NCI-H510A (cell line): ENCODE measurements at regions not wholly inside any gene's neighbourhood (a gene's known extent, or its start where the extent isn't known, plus 50 kb on each side); places are given as distances from the start of the nearest gene placed in this dataset.

Source experiments
- DNase-seq: peaks from one replicate; lab custom pipeline; 2025; lab: John Stamatoyannopoulos, UW

DNA sequence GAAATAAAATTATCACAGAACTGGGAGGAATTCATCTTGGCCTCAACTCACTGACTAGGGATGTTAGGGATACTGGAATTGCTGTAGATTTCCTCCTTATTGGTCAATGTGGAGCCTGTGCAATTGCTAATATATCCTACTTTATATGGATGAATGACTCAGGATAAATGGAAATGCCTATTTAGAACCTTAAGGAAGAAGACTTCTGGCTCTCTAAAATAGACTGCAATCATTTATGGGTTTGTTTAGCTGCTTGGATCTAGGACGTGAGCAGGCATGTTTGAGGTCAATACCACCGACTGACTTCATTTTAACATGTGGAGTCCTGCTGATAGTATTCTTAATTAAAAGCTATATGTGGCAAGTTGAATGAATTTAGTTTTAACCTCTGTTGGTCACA is 1040.1 kb upstream of the LRRN3 start:
- DNase-seq = no peak

DNA sequence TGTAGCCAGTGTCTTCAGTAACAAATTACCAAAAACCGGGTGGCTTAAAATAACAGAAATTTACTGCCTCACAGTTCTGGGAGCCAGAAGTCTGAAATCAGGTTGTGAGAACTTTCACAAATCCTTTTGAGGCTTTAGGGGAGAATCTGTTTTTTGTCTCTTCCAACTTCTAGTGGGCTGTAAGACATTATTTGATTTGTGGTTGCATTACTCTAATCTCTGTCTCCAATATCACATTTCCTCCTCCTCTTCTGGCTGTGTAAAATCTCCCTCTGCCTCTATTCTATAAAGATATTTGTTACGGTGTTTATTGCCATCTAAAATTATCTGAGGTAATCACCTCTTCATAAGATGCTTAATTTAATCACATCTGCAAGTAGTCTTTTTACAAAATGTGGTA is 1039.6 kb upstream of the LRRN3 start:
- DNase-seq = no peak

DNA sequence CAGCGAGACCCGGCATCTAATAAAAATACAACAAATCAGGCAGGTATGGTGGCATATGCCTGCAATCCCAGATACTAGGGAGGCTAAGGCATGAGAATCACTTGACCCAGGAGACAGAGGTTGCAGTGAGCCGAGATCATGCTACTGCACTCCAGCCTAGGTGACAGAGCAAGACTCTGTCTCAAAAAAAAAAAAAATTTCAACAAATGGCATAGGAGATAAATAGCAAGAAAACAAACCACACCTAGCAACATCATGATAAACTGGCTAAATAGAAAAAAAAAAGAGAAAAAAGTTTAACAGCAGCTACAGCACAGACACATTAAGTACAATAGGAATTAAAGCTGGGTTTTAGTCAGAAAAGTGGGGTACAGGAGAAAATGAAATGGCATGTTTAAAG is 1034.6 kb upstream of the LRRN3 start:
- no peak for DNase-seq

DNA sequence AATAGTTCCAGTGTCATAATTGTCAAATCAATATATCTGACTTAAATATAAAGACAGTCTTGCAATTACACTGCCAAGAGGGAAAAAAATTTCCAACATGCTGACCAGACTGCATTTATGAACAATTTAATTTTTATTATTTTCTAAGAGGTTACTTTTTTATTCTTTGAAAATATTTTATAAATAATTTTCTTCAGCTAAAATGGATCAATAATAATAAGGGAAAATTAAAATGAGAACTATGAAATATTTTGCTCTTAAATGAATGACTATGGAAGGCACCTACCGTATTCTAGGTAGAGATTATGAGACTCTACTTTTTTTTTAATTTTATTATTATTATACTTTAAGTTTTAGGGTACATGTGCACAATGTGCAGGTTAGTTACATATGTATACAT is 1032.5 kb upstream of the LRRN3 start:
- no peak for DNase-seq

DNA sequence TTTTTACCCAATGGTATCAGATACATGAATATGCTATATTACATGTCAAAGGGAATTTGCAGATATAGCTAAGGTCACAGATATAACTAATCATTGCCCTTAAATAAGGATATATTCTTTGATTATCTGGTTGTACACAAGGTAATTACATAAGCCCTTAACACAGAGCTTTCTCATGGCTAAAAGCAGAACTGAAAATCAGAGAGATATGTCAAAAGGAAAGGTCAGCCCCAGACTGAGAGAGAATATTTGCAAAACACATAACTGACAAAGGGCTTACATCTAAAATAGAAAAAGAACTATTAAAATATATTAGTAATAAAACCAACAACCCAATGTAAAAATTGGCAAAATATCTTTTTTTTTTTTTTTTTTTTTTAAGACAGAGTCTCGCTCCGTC is 1029.5 kb upstream of the LRRN3 start:
- DNase-seq = no peak

DNA sequence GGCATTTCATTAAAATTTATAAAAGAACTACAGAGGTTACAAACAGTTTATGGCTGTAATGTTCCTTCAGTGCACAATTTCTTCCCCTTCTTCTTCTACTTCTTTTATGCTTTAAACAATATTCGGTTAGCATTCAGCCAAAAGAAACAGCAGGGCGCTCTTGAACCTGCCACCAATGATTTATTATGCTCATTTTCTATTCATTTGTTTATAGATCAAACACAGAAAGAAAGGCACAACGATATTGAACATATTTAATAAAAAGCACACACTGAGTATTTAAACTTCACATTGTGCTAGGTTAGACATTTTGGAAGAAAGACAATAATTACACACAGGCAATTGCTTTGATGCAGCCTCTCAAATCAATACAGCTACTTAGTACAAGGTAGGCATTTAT is 1025.8 kb upstream of the LRRN3 start:
- DNase-seq = no peak

DNA sequence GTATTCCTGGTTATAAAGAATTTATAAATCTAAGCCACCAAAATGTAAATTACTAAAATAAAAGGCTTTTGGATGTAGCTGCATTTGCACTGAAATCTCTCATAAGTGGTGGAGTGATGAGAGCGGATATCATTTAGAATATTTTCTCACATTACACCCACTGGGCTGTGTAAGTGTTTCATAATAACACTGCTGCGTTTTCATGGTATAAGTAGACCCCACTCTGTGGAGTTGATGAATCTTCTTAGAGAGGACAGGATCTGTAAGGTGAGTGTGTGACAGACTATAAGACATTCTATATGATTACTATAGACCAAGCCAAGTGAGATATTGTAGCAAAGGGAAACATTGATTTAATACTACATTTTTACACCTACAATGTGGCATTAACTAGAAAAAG is 1024.1 kb upstream of the LRRN3 start:
- DNase-seq = no peak

DNA sequence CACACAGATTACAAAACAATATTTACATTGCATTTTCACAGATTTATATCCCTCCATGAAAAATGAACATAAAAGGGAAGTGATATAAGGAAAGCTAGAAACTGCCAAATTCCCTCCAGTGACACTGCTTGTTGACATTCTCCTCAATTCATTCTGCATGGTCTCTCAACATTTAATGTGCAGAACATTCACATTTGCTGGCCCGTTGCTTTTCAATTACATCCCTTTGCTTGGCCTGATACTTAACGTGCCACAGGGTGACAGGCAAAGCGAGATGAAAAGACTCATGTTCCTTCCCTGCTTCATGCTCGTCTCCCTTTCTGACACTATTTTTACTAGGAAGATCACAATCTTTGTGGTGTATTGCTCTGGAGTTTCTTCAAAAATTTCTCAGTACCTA is 1019.7 kb upstream of the LRRN3 start:
- no peak for DNase-seq

DNA sequence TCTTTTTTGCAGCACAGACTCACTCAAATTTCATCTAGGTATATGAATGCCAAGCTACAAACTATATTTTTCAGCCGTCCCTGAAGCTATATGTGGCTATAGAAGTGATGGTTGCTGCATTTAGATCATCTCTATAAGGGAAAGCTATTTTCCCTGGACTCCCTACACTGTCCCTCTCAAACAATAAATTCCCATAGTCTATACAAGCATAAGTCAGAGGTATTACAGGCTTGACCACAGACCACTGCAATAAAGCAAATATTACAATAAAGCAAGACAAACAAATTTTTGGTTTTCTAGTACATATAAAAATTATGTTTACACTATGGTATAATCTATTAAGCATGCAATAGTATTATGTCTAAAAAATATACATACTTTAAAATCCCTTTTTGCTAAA is 1015.5 kb upstream of the LRRN3 start:
- no peak for DNase-seq

DNA sequence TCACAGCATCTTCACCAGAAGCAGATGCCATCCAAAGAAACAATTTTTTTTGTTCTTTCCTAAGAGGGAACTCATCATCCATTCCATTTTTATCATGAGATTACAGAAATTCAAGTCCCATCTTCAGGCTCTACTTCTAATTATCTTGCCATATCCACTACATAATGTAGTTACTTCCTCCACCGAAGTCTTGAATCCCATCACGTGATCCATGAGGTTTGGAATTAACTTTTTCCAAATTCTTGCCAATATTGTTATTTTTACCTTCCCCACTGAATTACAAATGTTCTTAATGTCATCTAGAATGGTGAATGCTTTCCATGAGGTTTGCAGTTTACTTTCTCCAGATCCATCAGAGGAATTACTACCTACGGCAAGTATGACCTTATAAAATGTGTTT is 1014.7 kb upstream of the LRRN3 start:
- DNase-seq = no peak

DNA sequence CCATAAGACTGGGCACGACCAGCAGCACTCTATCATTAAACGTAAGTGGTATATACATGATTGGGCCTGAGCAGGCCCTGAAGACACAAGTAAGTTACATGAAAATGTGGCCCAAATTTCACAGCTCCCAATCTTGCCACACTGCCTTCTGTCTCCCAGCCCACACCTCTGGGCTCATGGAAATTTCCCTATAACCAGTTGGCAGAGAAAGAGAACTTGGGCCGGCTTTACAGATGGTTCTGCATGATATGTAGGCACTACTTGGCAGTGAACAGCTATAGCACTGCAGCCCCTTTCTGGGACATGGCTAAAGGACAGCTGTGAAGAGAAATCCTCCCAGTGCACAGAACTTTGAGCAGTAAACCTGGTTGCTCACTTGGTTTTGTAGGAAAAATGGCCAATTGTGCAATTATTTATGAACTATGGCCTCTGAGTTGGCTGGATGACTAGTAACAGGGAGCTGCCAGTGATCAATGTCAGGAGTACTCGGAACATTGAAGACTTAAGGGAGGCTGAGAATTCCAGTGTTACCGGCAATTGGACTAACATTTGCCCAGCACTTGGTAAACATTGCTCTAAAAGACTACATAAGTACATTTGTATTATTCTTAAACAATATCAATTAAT is 1006.6 kb upstream of the LRRN3 start:
- no peak for DNase-seq

DNA sequence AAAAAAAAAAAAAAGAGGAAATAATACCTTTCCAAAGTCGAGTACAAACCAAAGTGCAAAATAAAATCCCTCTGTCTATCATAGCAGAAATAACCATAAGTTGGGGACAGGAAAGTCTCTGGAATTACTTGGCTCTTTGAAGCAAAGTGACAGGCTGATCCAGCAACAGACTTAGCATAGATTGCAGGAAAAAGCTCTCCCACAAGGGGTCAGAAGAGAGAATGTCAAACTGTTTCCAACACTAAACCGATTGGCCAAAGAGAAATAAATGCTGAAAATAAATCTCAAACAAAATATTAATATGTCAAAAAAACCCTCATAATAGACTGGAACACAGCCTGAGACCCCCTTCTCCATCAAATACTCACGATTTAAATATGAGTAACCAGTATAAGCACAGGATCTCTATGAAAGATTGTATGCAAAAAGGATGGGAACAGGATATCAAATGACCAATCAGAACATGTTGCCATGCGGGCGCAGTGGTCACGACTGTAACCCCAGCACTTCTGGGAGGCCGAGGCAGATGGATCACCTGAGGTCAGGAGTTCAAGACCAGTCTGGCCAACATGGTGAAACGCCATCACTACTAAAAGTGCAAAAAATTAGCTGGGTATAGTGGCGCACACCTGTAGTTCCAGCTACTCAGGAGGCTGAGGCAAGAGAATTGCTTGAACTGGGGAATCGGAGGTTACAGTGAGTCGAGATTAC is 1000.7 kb upstream of the LRRN3 start:
- DNase-seq = no peak

DNA sequence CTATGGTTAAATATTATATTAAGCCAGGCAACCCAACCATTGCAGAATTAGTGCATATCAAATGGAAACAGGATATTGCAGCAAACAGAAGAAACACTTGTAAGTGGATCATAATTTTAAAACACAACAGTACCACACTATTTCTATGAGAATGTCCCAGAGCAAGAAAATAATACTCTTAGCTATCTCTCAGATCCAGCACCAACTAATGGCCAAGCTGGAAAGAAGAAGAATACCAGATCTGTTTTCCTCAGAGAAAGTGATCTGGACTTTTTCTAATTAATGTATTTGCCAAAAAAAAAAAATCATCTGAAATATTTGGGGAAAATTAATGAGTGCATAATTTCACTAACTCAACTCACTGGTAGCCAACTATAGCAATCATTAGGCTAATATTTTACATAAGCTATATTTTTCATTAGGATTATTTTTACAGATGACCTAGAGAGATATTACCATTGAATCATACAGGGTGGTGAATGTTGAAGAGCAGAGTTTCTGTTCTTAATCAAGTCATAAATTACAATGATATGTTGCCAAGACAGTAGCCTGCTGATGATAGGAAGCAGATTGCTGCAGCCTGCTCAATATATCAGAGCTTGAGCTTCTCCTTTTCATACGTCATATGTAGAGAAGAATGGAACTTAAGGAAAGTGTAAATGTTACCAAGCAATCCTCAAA is 995.4 kb upstream of the LRRN3 start:
- no peak for DNase-seq

DNA sequence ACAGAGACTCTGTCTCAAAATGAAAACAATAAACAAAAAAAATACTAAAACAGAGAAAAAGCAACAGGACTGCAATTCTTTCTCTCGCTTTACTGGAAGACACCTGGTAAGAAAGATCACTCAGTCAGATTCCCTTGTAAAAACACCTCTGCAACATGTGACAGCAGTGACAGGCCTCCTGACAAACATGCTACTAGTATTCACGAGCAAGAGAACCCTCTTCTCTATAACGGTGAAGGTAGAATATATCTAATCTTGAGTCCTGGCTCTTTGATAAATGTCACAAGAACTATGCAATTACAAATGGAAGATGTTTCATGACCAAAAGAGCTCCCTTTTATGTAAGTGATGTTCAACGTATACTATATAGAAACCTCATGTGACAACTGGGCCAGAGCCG is 986.7 kb upstream of the LRRN3 start:
- DNase-seq = no peak

DNA sequence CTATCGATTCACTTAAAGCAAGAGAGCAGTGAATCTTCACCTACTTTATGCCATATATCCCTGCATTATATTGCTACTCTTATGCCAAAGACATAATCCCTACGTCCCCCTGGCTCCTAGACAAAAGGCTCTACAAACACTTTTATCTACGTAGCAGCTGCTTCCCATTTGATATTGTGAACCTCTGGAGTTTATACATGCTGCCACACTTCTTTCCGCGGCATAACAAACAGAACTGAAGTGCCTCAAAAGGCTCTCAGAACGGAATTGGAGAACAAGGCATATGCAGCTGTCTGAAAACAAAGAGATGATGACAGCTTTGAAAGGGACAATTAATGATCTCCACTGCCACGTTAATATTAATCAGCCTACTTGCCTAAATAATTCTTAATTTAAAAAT is 985.6 kb upstream of the LRRN3 start:
- peak; percentile 77 for DNase-seq

DNA sequence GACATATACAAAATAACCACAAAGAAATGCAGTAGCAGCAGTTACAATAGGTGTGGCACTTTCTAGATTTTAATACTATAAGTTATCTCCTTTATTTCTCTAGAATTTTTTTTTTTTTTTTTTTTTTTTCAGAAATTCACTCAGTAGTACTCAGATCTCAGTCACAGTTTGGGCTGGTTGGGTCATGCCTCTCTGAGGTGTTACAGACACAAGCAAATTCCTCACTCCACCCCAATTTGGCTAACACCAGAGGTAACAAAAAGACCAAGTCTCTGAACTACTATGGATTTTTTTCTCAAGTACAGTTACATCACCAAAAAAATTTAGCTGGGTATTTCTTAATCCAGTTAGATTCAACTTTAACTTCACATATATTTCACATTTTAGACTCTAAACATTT is 985.1 kb upstream of the LRRN3 start:
- DNase-seq = no peak

DNA sequence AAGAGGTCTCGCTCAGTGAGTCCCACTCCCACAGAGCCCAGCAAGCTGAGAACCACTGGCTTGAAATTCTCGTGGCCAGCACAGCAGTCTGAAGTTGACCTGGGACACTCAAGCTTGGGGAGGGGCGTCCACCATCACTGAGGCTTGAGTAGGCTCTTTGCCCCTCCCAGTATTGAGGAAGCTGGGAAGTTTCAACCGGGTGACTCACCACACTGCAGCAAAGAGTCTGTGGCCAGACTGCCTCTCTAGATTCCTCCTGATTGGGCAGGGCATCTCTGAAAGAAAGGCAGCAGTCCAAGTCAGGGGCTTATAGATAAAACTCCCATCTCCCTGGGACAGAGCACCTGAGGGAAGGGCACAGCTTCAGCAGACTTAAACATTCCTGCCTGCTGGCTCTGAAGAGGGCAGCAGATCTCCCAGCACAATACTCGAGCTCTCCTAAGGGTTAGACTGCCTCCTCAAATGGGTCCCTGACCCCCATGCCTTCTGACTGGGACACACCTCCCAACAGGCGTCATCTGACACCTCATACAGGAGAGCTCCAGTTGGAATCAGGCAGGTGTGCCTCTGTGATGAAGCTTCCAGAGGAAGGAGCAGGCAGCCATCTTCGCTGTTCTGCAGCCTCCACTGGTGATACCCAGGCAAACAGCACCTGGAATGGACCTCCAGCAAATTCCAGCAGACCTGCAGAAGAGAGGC is 970.9 kb upstream of the LRRN3 start:
- no peak for DNase-seq

DNA sequence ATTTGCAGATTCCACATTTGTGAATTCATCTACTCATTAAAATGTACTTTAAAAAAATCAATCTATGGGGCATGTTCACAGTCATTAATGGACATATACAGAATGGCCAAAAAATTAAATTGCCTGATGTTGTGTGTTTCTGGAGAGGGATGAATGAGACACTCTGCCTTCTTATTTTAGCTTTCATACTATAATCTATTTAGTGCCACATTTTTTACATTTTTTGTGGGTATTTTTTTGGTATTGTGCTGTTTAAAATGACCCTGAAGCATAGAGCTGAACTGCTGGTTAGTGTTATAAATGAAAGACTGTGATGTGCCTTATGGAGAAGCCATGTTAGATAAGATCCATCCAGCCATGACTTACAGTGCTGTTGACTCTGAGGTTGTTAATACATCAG is 961.8 kb upstream of the LRRN3 start:
- DNase-seq = no peak

DNA sequence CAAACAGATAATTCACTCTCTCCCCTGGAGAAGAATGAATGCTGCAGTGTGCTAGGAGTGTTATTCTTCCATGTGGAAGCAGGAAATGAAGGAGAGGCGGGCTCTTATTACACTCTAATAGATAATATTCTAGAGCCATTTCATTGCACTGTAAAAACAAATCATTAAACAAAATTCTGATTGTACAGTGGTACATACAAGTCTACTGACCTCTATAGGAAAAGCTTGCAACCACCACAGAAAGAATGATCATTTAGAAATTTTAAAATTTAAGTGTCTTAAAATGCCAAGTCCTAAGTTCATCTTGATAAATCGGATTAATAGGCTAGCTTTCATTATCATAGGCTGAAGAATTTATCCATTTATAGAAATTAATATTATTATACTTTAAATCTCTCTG is 960.3 kb upstream of the LRRN3 start:
- DNase-seq = no peak

DNA sequence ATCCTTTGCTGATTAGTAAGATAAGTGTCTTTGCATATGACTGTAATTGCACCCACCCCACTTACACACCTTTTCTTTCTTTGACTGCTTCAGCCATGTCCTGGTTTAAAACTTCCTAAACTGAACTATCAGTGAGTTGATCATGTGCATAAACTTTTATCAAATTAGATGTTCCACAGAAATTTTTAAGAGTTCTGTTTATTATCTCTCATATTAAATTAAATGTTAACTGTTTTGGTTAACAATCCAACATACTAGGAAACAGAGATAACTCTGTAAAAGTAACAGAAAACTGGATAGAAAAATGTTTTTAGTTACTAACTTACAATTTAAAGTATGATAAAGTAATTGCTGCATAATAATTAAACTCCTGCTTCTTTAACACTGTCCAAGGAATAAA is 959.6 kb upstream of the LRRN3 start:
- no peak for DNase-seq

DNA sequence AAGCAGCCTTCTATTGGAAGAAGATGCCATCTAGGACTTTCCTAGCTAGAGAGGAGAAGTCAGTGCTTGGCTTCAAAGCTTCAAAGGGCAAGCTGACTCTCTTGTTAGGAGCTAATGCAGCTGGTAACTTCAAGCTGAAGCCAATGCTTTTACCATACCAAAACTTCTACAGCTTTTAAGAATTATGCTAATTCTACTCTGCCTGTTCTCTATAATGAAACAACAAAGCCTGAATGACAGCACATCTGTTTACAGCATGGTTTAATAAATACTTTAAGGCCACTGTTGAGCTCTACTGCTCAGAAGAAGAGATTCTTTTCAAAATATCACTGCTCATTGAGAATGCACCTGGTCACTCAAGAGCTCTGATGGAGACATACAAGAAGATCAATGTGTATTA is 951.9 kb upstream of the LRRN3 start:
- no peak for DNase-seq

DNA sequence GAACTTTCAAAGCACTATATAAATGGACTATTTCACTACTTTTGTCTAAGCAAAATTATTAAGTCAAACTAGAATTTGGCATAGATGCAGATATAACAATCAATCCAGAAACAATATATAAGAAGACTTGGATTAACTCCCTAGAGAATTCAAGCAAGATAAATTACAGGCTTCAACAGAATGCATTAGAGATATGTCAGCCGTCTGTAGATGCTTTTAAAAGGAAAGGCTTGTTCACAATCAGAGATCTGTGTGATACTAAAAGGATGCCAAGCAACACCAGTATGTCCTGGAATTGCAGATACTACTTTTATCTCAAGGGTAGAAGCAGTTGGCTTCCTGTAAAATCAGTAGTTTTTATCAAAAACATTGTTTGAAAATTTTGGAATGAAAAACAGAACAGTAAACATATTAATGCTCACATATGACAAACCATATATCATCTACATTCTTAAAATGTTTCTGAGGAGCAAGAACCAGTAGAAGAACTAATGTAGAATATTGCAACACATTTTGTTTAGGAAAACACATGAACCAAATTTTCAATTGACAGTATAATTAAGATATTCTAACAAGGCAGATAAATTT is 947.9 kb upstream of the LRRN3 start:
- no peak for DNase-seq

DNA sequence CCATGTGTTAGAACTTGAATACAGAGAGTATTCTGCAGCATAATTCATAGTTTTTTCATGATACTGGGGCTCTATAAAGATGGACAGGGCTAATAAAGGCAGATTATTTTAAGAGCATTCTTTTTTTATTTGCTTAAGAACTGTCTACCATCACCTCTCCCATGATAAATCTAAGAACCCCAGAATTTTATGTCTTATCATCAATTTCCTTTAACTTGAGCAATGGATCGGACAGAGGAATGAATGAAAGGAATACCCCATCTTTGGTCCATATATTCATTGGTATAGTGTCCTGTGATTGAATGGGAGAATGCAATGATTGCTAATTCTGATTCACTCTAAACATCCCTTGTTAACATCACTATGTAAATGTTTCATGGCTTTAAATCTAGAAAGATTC is 946.3 kb upstream of the LRRN3 start:
- no peak for DNase-seq
